Skin epidermis (tissue), 12 donors: ENCODE measurements at regions not wholly inside any gene's neighbourhood (a gene's known extent, or its start where the extent isn't known, plus 50 kb on each side); places are given as distances from the start of the nearest gene placed in this dataset.
"Not testable (repeated sequence)": the region's sequence is repeated elsewhere in the genome, so short reads cannot be mapped to it uniquely, and the experiment has no call there.

Experiments
- H3K27ac ChIP-seq, 21 experiments: fragments of 200-600 bp; sonication (generic) in 11 of 21; one replicate each; pipeline ENCODE4 v1.5.0; 2020; ENCODE audit warnings: mild to moderate bottlenecking in 3 of 21, inconsistent platforms in 2 of 21, moderate library complexity in 2 of 21
- H3K4me3 ChIP-seq, 7 experiments: fragments of 200-600 bp; sonication (generic) in 2 of 7; one replicate each; pipeline ENCODE4 v1.5.0; 2020; ENCODE audit warnings: inconsistent platforms in 2 of 7, mild to moderate bottlenecking in 2 of 7, moderate library complexity in 1 of 7

- no peak overlapping the region for H3K27ac ChIP-seq
- H3K4me3 ChIP-seq = no peak overlapping the region
These were observed 99.3 kb upstream of the GRIA3 start for GRCh38 chrX:123084797-123085196.

GRCh38 chrX:123085311-123085940 is 98.7 kb upstream of the GRIA3 start:
- no peak overlapping the region for H3K4me3 ChIP-seq
- H3K27ac ChIP-seq = no peak overlapping the region

- no peak overlapping the region for H3K4me3 ChIP-seq
- H3K27ac ChIP-seq = no peak overlapping the region
These were observed 97.3 kb upstream of the GRIA3 start for GRCh38 chrX:123086768-123087167.

GRCh38 chrX:123087326-123087725 is 96.8 kb upstream of the GRIA3 start:
- H3K27ac ChIP-seq = no peak overlapping the region
- no peak overlapping the region for H3K4me3 ChIP-seq

- Histone ChIP-seq H3K27ac (no peak overlapping the region), H3K4me3 (no peak overlapping the region)
These were observed 95.7 kb upstream of the GRIA3 start for GRCh38 chrX:123088331-123088730.

GRCh38 chrX:123088930-123089329 is 95.1 kb upstream of the GRIA3 start:
- no peak overlapping the region for H3K4me3 ChIP-seq
- no peak overlapping the region for H3K27ac ChIP-seq

- H3K27ac ChIP-seq = no peak overlapping the region
- no peak overlapping the region for H3K4me3 ChIP-seq
These were observed 90.3 kb upstream of the GRIA3 start for GRCh38 chrX:123093792-123094191.

- Histone ChIP-seq H3K27ac (no peak overlapping the region), H3K4me3 (no peak overlapping the region)
These were observed 75.3 kb upstream of the GRIA3 start for GRCh38 chrX:123108513-123109427.

GRCh38 chrX:123121241-123121640 is 62.8 kb upstream of the GRIA3 start:
- Histone ChIP-seq H3K4me3 (no peak overlapping the region), H3K27ac (no peak overlapping the region)

GRCh38 chrX:123129805-123130204 is 54.3 kb upstream of the GRIA3 start:
- not testable (repeated sequence) for H3K4me3 ChIP-seq, H3K27ac ChIP-seq
